IMR-90 (cell line): ENCODE measurements at regions not wholly inside any gene's neighbourhood (a gene's known extent, or its start where the extent isn't known, plus 50 kb on each side); places are given as distances from the start of the nearest gene placed in this dataset.

ENCODE experiments used
- ATAC-seq: fragments of 200-7000 bp; cut with Tn5 transposase; 2 replicates; pipeline ENCODE4 v1.9.1; 2020; ENCODE audit warnings: low read depth, mild to moderate bottlenecking, moderate library complexity
- BruUV-seq: library from RNA; stranded (reverse); fragments of 400-500 nt; replicated peaks from 2 replicates; lab custom pipeline; 2021; lab: Mats Ljungman, UMichigan
- CTCF ChIA-PET: fragments of 300-600 bp; formaldehyde crosslinking; extraction: SDS; loops from one replicate; lab custom pipeline; 2021; ENCODE audit warnings: antibody characterized with exemption; lab: Yijun Ruan, JAX
- POLR2A ChIA-PET: fragments of 300-600 bp; sonication (Branson Sonifier 250); formaldehyde crosslinking; loops from one replicate; lab custom pipeline; 2022; ENCODE audit warnings: antibody characterized with exemption; ENCODE audit not compliant: unreplicated experiment; lab: Charles Lee
- DNase-seq: peaks from one replicate; pipeline ENCODE4 v3.0.0; 2013
- H2AFZ ChIP-seq: replicated peaks from 2 replicates; pipeline ENCODE3; 2013; ENCODE audit warnings: low read length, mild to moderate bottlenecking; ENCODE audit not compliant: poor library complexity
- H2AK5ac ChIP-seq: 2 replicates; pipeline ENCODE4 v1.6.1; 2013; ENCODE audit warnings: low read depth, low read length, inconsistent platforms
- H2AK9ac ChIP-seq: replicated peaks from 2 replicates; pipeline ENCODE3; 2013; ENCODE audit warnings: mild to moderate bottlenecking, low read depth, low read length, moderate library complexity; ENCODE audit not compliant: poor library complexity
- H2BK120ac ChIP-seq: 2 replicates; pipeline ENCODE4 v1.6.1; 2013; ENCODE audit warnings: low read depth, low read length, inconsistent platforms
- H2BK15ac ChIP-seq: 3 replicates; pipeline ENCODE4 v1.6.1; 2013; ENCODE audit warnings: low read depth, low read length, inconsistent platforms
- H2BK20ac ChIP-seq: 2 replicates; pipeline ENCODE4 v1.6.1; 2013; ENCODE audit warnings: low read depth, mild to moderate bottlenecking, inconsistent platforms, low read length, moderate library complexity
- H2BK5ac ChIP-seq: 2 replicates; pipeline ENCODE4 v1.6.1; 2013; ENCODE audit warnings: mild to moderate bottlenecking, low read depth, low read length, inconsistent platforms; ENCODE audit not compliant: poor library complexity, severe bottlenecking
- H3K14ac ChIP-seq: replicated peaks from 2 replicates; pipeline ENCODE4 v1.6.1; 2013; ENCODE audit warnings: low read depth, low read length, inconsistent platforms
- H3K18ac ChIP-seq: 2 replicates; pipeline ENCODE4 v1.6.1; 2013; ENCODE audit warnings: low read depth, low read length, control low read depth
- H3K23ac ChIP-seq: 2 replicates; pipeline ENCODE4 v1.6.1; 2013; ENCODE audit warnings: low read depth, low read length, inconsistent platforms
- H3K27ac ChIP-seq: 2 replicates; pipeline ENCODE4 v1.5.1; 2013; ENCODE audit warnings: mild to moderate bottlenecking, control low read depth, low read length; ENCODE audit not compliant: insufficient read depth
- H3K27me3 ChIP-seq: 2 replicates; pipeline ENCODE4 v1.6.1; 2013; ENCODE audit warnings: low read length; ENCODE audit not compliant: control insufficient read depth, insufficient read depth
- H3K36me3 ChIP-seq: 2 replicates; pipeline ENCODE4 v1.6.1; 2013; ENCODE audit warnings: low read length, mixed read lengths; ENCODE audit not compliant: control insufficient read depth, insufficient read depth
- H3K4ac ChIP-seq: 2 replicates; pipeline ENCODE4 v1.6.1; 2013; ENCODE audit warnings: low read depth, low read length, inconsistent platforms
- H3K4me1 ChIP-seq: 2 replicates; pipeline ENCODE4 v1.6.1; 2013; ENCODE audit warnings: low read length, mixed read lengths; ENCODE audit not compliant: control insufficient read depth, insufficient read depth
- H3K4me2 ChIP-seq: 2 replicates; pipeline ENCODE4 v1.6.1; 2013; ENCODE audit warnings: low read depth, mild to moderate bottlenecking, control low read depth, low read length, moderate library complexity
- H3K4me3 ChIP-seq: 2 replicates; pipeline ENCODE4 v1.5.1; 2013; ENCODE audit warnings: low read depth, mild to moderate bottlenecking, control low read depth, low read length, moderate library complexity; ENCODE audit not compliant: insufficient read depth
- H3K56ac ChIP-seq: 2 replicates; pipeline ENCODE4 v1.6.1; 2013; ENCODE audit warnings: low read length, inconsistent platforms; ENCODE audit not compliant: insufficient read depth; ENCODE audit errors: extremely low read depth
- H3K79me1 ChIP-seq, 2 experiments: 2 replicates each; pipeline ENCODE4 v1.6.1; 2013; ENCODE audit warnings: low read length in 2 of 2, inconsistent platforms in 1 of 2, low read depth in 1 of 2
- H3K9ac ChIP-seq: 2 replicates; pipeline ENCODE4 v1.6.1; 2013; ENCODE audit warnings: low read depth, low read length, control low read depth
- H3K9me1 ChIP-seq: 2 replicates; pipeline ENCODE4 v1.6.1; 2013; ENCODE audit warnings: low read length, inconsistent platforms; ENCODE audit not compliant: insufficient read depth
- H3K9me3 ChIP-seq: 2 replicates; pipeline ENCODE4 v1.6.1; 2013; ENCODE audit warnings: low read length; ENCODE audit not compliant: control insufficient read depth, insufficient read depth
- H4K20me1 ChIP-seq: 2 replicates; pipeline ENCODE4 v1.6.1; 2013; ENCODE audit warnings: low read length, inconsistent platforms; ENCODE audit not compliant: insufficient read depth
- H4K5ac ChIP-seq: 2 replicates; pipeline ENCODE4 v1.6.1; 2013; ENCODE audit warnings: mild to moderate bottlenecking, low read depth, low read length, control low read depth
- H4K8ac ChIP-seq, 2 experiments: 2 replicates each; pipeline ENCODE4 v1.6.1; 2013; ENCODE audit warnings: low read depth in 2 of 2, low read length in 2 of 2, control low read depth in 1 of 2, inconsistent platforms in 1 of 2
- H4K91ac ChIP-seq: 2 replicates; pipeline ENCODE4 v1.6.1; 2013; ENCODE audit warnings: low read depth, low read length, inconsistent platforms; ENCODE audit not compliant: insufficient read depth
- CEBPB ChIP-seq: IDR thresholded peaks from 2 replicates; pipeline ENCODE4 v1.6.1; 2012; ENCODE audit warnings: low read depth, low read length, improper control_type of control experiment
- MXI1 ChIP-seq: IDR thresholded peaks from 2 replicates; pipeline ENCODE4 v1.6.1; 2012; ENCODE audit warnings: low read depth, mild to moderate bottlenecking, low read length, moderate library complexity, borderline replicate concordance
- WGBS, 2 experiments: methylation state at CpG; one replicate each; pipeline versions ENCODE4 v1.1.5 to v1.1.7; 2013; ENCODE audit warnings: missing lambda C conversion rate in 2 of 2; ENCODE audit not compliant: insufficient read length in 1 of 2; ENCODE audit errors: extremely low coverage in 2 of 2; 5-methylcytosine and 5-hydroxymethylcytosine counted together
- dilution Hi-C: fragments of 300-500 bp; cut with HindIII; formaldehyde crosslinking; loops from one replicate; pipeline ENCODE4 v1.14.3; 2018; ENCODE audit warnings: low sequenced_read_pairs; ENCODE audit not compliant: unreplicated experiment
- in situ Hi-C: fragments of 300-500 bp; cut with MboI; formaldehyde crosslinking; loops from 3 replicates; pipeline ENCODE4 v1.14.3; 2019; ENCODE audit warnings: low sequenced_read_pairs, inconsistent platforms, mixed read lengths
- intact Hi-C: fragments of 100-400 bp; cut with micrococcal nuclease; formaldehyde crosslinking; loops from 2 replicates; pipeline ENCODE4 v1.10.0; 2022

GRCh38 chr11:23755769-23756168, 741.1 kb upstream of the LUZP2 start:
- Histone ChIP-seq H3K4me2 (no peak overlapping the region), H3K27ac (no peak overlapping the region), H2BK120ac (no peak overlapping the region), H3K4me1 (no peaks in the 10 kb centered on the region), H3K23ac (no peak overlapping the region), H3K9ac (no peak overlapping the region), H4K5ac (no peak overlapping the region), H2AK5ac (no peak overlapping the region), H2BK20ac (no peak overlapping the region), H3K4me3 (no peak overlapping the region), H2BK5ac (no peak overlapping the region), H2AK9ac (no peak overlapping the region), H3K36me3 (no peaks in the 10 kb centered on the region), H3K18ac (no peak overlapping the region), H4K20me1 (no peaks in the 10 kb centered on the region), H2AFZ (no peak overlapping the region), H3K14ac (no peak overlapping the region), H3K4ac (no peak overlapping the region), H3K9me1 (no peaks in the 10 kb centered on the region), H3K79me1 (no peaks in the 10 kb centered on the region), H4K8ac (peak overlapping the region in 1 of 2 experiments; percentile 34; a peak in 2 of 4 replicates), H3K56ac (no peak overlapping the region), H4K91ac (no peak overlapping the region), H3K9me3 (no peaks in the 10 kb centered on the region), H2BK15ac (no peak overlapping the region), H3K27me3 (no peaks in the 10 kb centered on the region)
- peak; percentile 61 for TF ChIP-seq CEBPB
- no peak for TF ChIP-seq MXI1
- BruUV-seq = no TSS peak
- WGBS, 2 experiments = no CpG with 5 or more reads among the region's 2 CpGs
- ATAC-seq = no peak
- DNase-seq = no peak
- intact Hi-C loops (loop anchor here (10.0 kb wide), 1 partner anchor 181 kb away; no protein-coding TSS in a partner anchor), in situ Hi-C loops (no loop called here), dilution Hi-C loops (no loop called here)
- POLR2A ChIA-PET = no interaction called here
- CTCF ChIA-PET = no interaction called here
